ENCODE measurements at regions not wholly inside any gene's neighbourhood (a gene's known extent, or its start where the extent isn't known, plus 50 kb on each side); places are given as distances from the start of the nearest gene placed in this dataset.

- TF ChIP-seq CTCF (IDR thresholded peaks at IDR 0.05; ENCODE audit: low read depth, low read length) = no peak
- TF ChIP-seq POLR2A (IDR thresholded peaks at IDR 0.05; ENCODE audit: extremely low read depth, insufficient read length) = no peak
- TF ChIP-seq MYC (IDR thresholded peaks at IDR 0.05; ENCODE audit: low read depth, low read length) = no peak
Measured at GRCh38 chr14:81605660-81606059, 72.0 kb upstream of the SEL1L start.

Data from NB4 (cell line).